GM18868 (cell line): ENCODE measurements at regions not wholly inside any gene's neighbourhood (a gene's known extent, or its start where the extent isn't known, plus 50 kb on each side); places are given as distances from the start of the nearest gene placed in this dataset.

Experiments used
- ATAC-seq: cut with Tn5 transposase; IDR thresholded peaks from one replicate; pipeline ENCODE4 v1.9.1; 2021; ENCODE audit warnings: mild to moderate bottlenecking, moderate library complexity; ENCODE audit not compliant: unreplicated experiment

GRCh38 chr20:39954621-39955020 is 734.4 kb downstream of the MAFB start:
- no peak for ATAC-seq

GRCh38 chr20:39946931-39947330 is 742.1 kb downstream of the MAFB start:
- no peak for ATAC-seq

- ATAC-seq, result no peak
Observed at GRCh38 chr20:39946053-39946810, 742.8 kb downstream of the MAFB start.

GRCh38 chr20:39944861-39945260 is 744.2 kb downstream of the MAFB start:
- no peak for ATAC-seq

GRCh38 chr20:39943336-39943735 is 745.7 kb downstream of the MAFB start:
- no peak for ATAC-seq

GRCh38 chr20:39941245-39941644 is 747.8 kb downstream of the MAFB start:
- no peak for ATAC-seq

- ATAC-seq, result no peak
Observed at GRCh38 chr20:39939241-39939865, 749.7 kb downstream of the MAFB start.

GRCh38 chr20:39936401-39936800 is 752.6 kb downstream of the MAFB start:
- ATAC-seq, result no peak

GRCh38 chr20:39935901-39936300 is 753.1 kb downstream of the MAFB start:
- no peak for ATAC-seq

GRCh38 chr20:39916236-39916765 is 772.7 kb downstream of the MAFB start:
- no peak for ATAC-seq

- ATAC-seq, result no peak
Observed at GRCh38 chr20:39913274-39913673, 775.8 kb downstream of the MAFB start.

GRCh38 chr20:39911497-39911896 is 777.5 kb downstream of the MAFB start:
- ATAC-seq, result no peak

GRCh38 chr20:39910536-39910935 is 778.5 kb downstream of the MAFB start:
- no peak for ATAC-seq

- no peak for ATAC-seq
Observed at GRCh38 chr20:39909447-39909846, 779.6 kb downstream of the MAFB start.

GRCh38 chr20:39904476-39905112 is 784.4 kb downstream of the MAFB start:
- no peak for ATAC-seq

GRCh38 chr20:39903806-39904465 is 785.1 kb downstream of the MAFB start:
- no peak for ATAC-seq

- ATAC-seq, result no peak
Observed at GRCh38 chr20:39899881-39900280, 789.2 kb downstream of the MAFB start.

- no peak for ATAC-seq
Observed at GRCh38 chr20:39898467-39898852, 790.6 kb downstream of the MAFB start.

GRCh38 chr20:39897781-39898466 is 791.1 kb downstream of the MAFB start:
- ATAC-seq, result no peak

- ATAC-seq, result no peak
Observed at GRCh38 chr20:39897058-39897457, 792.0 kb downstream of the MAFB start.

GRCh38 chr20:39894067-39894466 is 795.0 kb downstream of the MAFB start:
- no peak for ATAC-seq
